GM19324 (cell line): ENCODE measurements at regions not wholly inside any gene's neighbourhood (a gene's known extent, or its start where the extent isn't known, plus 50 kb on each side); places are given as distances from the start of the nearest gene placed in this dataset.
"Not testable (repeated sequence)": the region's sequence is repeated elsewhere in the genome, so short reads cannot be mapped to it uniquely, and the experiment has no call there.

ENCODE experiments used
- ATAC-seq: cut with Tn5 transposase; IDR thresholded peaks from one replicate; pipeline ENCODE4 v1.9.1; 2021; ENCODE audit warnings: mild to moderate bottlenecking, moderate library complexity; ENCODE audit not compliant: unreplicated experiment, low FRiP score

- ATAC-seq, result no peak
Measured at GRCh38 chr2:2495606-2496005, 164.5 kb upstream of the MYT1L start.

GRCh38 chr2:2493496-2493895 lies 162.4 kb upstream of the MYT1L start:
- no peak for ATAC-seq

GRCh38 chr2:2492800-2493199 lies 161.7 kb upstream of the MYT1L start:
- ATAC-seq, result no peak

- ATAC-seq, result no peak
Measured at GRCh38 chr2:2491964-2492363, 160.9 kb upstream of the MYT1L start.

- ATAC-seq, result no peak
Measured at GRCh38 chr2:2484301-2484700, 153.2 kb upstream of the MYT1L start.

GRCh38 chr2:2482851-2483250 lies 151.8 kb upstream of the MYT1L start:
- ATAC-seq, result no peak

GRCh38 chr2:2472881-2473280 lies 141.8 kb upstream of the MYT1L start:
- ATAC-seq, result no peak

- no peak for ATAC-seq
Measured at GRCh38 chr2:2472044-2472443, 141.0 kb upstream of the MYT1L start.

- ATAC-seq, result no peak
Measured at GRCh38 chr2:2466534-2466933, 135.5 kb upstream of the MYT1L start.

- no peak for ATAC-seq
Measured at GRCh38 chr2:2464643-2465042, 133.6 kb upstream of the MYT1L start.

- no peak for ATAC-seq
Measured at GRCh38 chr2:2464094-2464493, 133.0 kb upstream of the MYT1L start.

GRCh38 chr2:2456721-2457120 lies 125.6 kb upstream of the MYT1L start:
- ATAC-seq, result no peak

- no peak for ATAC-seq
Measured at GRCh38 chr2:2455151-2455550, 124.1 kb upstream of the MYT1L start.

- ATAC-seq, result no peak
Measured at GRCh38 chr2:2452961-2453360, 121.9 kb upstream of the MYT1L start.

- ATAC-seq, result not testable (repeated sequence)
Measured at GRCh38 chr2:2451275-2451674, 120.2 kb upstream of the MYT1L start.

GRCh38 chr2:2448178-2448577 lies 117.1 kb upstream of the MYT1L start:
- ATAC-seq, result no peak

GRCh38 chr2:2422621-2423020 lies 91.5 kb upstream of the MYT1L start:
- ATAC-seq, result no peak

GRCh38 chr2:2413525-2413924 lies 82.5 kb upstream of the MYT1L start:
- ATAC-seq, result no peak

GRCh38 chr2:2410987-2411386 lies 79.9 kb upstream of the MYT1L start:
- no peak for ATAC-seq

- ATAC-seq, result no peak
Measured at GRCh38 chr2:2409481-2409880, 78.4 kb upstream of the MYT1L start.

GRCh38 chr2:2405780-2406179 lies 74.7 kb upstream of the MYT1L start:
- ATAC-seq, result no peak

- no peak for ATAC-seq
Measured at GRCh38 chr2:2400286-2401038, 69.4 kb upstream of the MYT1L start.

GRCh38 chr2:2399396-2399795 lies 68.3 kb upstream of the MYT1L start:
- ATAC-seq, result no peak
